Spleen (tissue), 11 donors: ENCODE measurements at regions not wholly inside any gene's neighbourhood (a gene's known extent, or its start where the extent isn't known, plus 50 kb on each side); places are given as distances from the start of the nearest gene placed in this dataset.
"Not testable (repeated sequence)": the region's sequence is repeated elsewhere in the genome, so short reads cannot be mapped to it uniquely, and the experiment has no call there.

ENCODE experiments used
- DNase-seq: peaks from one replicate; pipeline ENCODE4 v3.0.0-alpha.2; 2020
- H3K27ac ChIP-seq, 8 donors: fragments of 200-600 bp; sonication (generic) in 7 of 8; 1 replicate in 4 of 8; 2 replicates in 4 of 8; pipeline versions ENCODE4 v1.5.0 to v1.8.0; 2016 to 2021; ENCODE audit warnings: inconsistent platforms in 4 of 8, mild to moderate bottlenecking in 4 of 8, moderate library complexity in 1 of 8
- H3K27me3 ChIP-seq, 7 donors: fragments of 200-600 bp; sonication (generic) in 6 of 7; replicated peaks in 1 of 7; 1 replicate in 4 of 7; 2 replicates in 3 of 7; pipeline versions ENCODE4 v1.5.0 to v1.8.0; 2016 to 2021; ENCODE audit warnings: inconsistent platforms in 3 of 7, mild to moderate bottlenecking in 1 of 7
- H3K36me3 ChIP-seq, 6 donors: fragments of 200-600 bp; sonication (generic) in 5 of 6; 1 replicate in 4 of 6; 2 replicates in 2 of 6; pipeline versions ENCODE4 v1.5.0 to v1.8.0; 2016 to 2021; ENCODE audit warnings: inconsistent platforms in 2 of 6
- H3K4me1 ChIP-seq, 6 donors: fragments of 200-600 bp; sonication (generic) in 5 of 6; 1 replicate in 3 of 6; 2 replicates in 3 of 6; pipeline versions ENCODE4 v1.5.0 to v1.8.0; 2016 to 2021; ENCODE audit warnings: inconsistent platforms in 3 of 6
- H3K4me3 ChIP-seq, 8 donors: fragments of 200-600 bp; sonication (generic) in 7 of 8; 1 replicate in 4 of 8; 2 replicates in 4 of 8; pipeline versions ENCODE4 v1.5.0 to v1.8.0; 2016 to 2021; ENCODE audit warnings: inconsistent platforms in 4 of 8, mild to moderate bottlenecking in 4 of 8, moderate library complexity in 2 of 8
- H3K9me3 ChIP-seq, 8 donors: fragments of 200-600 bp; sonication (generic) in 7 of 8; 1 replicate in 4 of 8; 2 replicates in 4 of 8; pipeline versions ENCODE4 v1.5.0 to v1.8.0; 2016 to 2021; ENCODE audit warnings: inconsistent platforms in 4 of 8
- POLR2A ChIP-seq, 3 donors: fragments of 450-650 bp; IDR thresholded peaks; one replicate each; pipeline ENCODE4 v1.5.1; 2017; ENCODE audit warnings: antibody characterized with exemption in 3 of 3, mild to moderate bottlenecking in 1 of 3
- POLR2AphosphoS5 ChIP-seq, 3 donors: sonication (generic); formaldehyde crosslinking; IDR thresholded peaks; one replicate each; pipeline ENCODE4 v1.5.1; 2017; ENCODE audit warnings: antibody characterized with exemption in 3 of 3
- WGBS, 5 donors: extraction: QIAGEN DNeasy Blood & Tissue Kit in 3 of 5; methylation state at CpG; one replicate each; pipeline versions ENCODE4 v1.1.5 to v1.1.7; 2013 to 2018; 5-methylcytosine and 5-hydroxymethylcytosine counted together
- intact Hi-C: fragments of 100-400 bp; cut with DNase I; formaldehyde crosslinking; loops from one replicate; pipeline ENCODE4 v1.15.0; 2023; ENCODE audit warnings: low total_unique reads
- TF ChIP-seq, protein P1 (sequence below), 11 experiments: fragments of 200-600 bp in 7 of 11; fragments of 450-650 bp in 4 of 11; sonication (generic) in 4 of 11; IDR thresholded peaks in 8 of 11; conservative IDR thresholded peaks in 3 of 11; 1 replicate in 7 of 11; 2 replicates in 4 of 11; pipeline versions ENCODE4 v1.4.0 to v1.8.0; 2016 to 2021; ENCODE audit warnings: antibody characterized with exemption in 11 of 11, inconsistent platforms in 4 of 11, mild to moderate bottlenecking in 1 of 11
- donor health status: healthy with polysubstance abuse.
- donor health status: DM: no; HTN: no; CAD: no; lungs with moderate emphysema.
- donor health status: DM: no; HTN: no; CAD: no.
- donor health status: Bipolar disorder and iron deficiency.
- donor health status: healthy.
- donor health status: DM: no; HTN: no; CAD: no.
- donor health status: DM: yes; HTN: yes; CAD: no.

DNA sequence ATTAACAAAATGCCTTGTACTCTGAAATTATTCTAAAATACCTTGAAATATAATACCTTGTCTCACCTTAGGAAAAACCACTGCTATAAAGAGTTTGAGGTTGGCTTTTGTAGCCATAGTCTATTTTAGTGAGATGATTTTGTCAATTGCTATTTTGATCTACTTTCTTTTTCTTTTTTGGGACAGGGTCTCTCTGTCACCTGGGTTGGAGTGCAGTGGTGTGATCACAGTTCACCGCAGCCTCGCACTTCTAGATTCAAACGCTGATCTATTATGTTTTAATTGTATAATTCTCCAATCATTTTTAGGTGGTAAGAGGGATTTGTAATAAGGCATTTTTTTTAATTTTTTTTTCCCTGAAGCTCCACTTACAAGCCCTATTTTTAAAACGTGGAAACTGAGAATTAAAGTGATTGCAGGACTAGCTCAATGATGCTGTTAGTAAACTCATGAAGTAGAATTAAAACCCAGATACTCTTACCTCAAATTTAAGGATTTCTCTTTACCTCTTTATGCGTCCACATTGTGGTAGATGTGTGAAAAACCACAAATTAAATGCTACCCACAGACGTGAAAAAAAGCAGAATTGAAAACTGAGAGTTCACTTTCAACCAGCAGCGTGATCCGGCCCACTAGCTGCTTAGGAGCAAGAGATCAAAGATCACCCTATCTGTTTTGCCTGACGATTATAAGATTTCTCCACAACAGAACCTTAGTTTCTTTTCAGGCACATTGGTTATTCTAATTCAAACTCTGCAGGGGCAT lies 384.2 kb downstream of the CGGBP1 start:
- Histone ChIP-seq H3K27ac (no peak overlapping the region), H3K4me1 (no peaks in the 10 kb centered on the region), H3K27me3 (peaks cover 0 to 31% (median 0%) of the 10 kb centered on the region in 7 donors), H3K4me3 (no peak overlapping the region), H3K36me3 (no peaks in the 10 kb centered on the region), H3K9me3 (peaks cover 0 to 5% (median 0%) of the 10 kb centered on the region in 8 donors)
- 46 to 55% (median 54%) methylated on average over 9 of the region's 9 CpGs for WGBS, 5 donors
- no peak for TF ChIP-seq POLR2AphosphoS5 (IDR thresholded peaks at IDR 0.05)
- no peak for TF ChIP-seq POLR2A (IDR thresholded peaks at IDR 0.05)
- TF ChIP-seq, protein P1, sequence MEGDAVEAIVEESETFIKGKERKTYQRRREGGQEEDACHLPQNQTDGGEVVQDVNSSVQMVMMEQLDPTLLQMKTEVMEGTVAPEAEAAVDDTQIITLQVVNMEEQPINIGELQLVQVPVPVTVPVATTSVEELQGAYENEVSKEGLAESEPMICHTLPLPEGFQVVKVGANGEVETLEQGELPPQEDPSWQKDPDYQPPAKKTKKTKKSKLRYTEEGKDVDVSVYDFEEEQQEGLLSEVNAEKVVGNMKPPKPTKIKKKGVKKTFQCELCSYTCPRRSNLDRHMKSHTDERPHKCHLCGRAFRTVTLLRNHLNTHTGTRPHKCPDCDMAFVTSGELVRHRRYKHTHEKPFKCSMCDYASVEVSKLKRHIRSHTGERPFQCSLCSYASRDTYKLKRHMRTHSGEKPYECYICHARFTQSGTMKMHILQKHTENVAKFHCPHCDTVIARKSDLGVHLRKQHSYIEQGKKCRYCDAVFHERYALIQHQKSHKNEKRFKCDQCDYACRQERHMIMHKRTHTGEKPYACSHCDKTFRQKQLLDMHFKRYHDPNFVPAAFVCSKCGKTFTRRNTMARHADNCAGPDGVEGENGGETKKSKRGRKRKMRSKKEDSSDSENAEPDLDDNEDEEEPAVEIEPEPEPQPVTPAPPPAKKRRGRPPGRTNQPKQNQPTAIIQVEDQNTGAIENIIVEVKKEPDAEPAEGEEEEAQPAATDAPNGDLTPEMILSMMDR (IDR thresholded peaks at IDR 0.05 in 8 of 11, conservative IDR thresholded peaks at IDR 0.05 in 3 of 11): no peak
- intact Hi-C loops: no loop called here
- no peak for DNase-seq

DNA sequence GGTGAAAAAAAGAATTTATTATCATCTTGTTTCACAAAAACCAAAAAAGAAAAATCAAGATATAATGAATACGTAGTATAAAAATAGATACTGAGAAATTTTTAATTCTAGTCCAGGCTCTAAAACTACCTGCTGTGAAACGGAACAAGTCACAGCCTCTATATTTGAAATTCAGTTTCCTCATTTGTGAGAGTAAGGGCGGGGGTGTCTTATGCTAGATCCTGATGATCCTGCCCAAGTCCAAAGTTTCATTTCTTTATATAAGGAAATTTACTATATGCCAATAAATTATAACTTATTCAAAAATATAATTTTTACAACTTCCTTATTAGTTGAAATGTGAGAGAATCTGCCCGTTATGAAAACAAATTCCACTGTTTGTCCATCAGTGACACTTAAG lies 385.7 kb downstream of the CGGBP1 start:
- Histone ChIP-seq H3K27me3 (peaks cover 0 to 25% (median 0%) of the 10 kb centered on the region in 7 donors), H3K4me1 (no peaks in the 10 kb centered on the region), H3K9me3 (no peaks in the 10 kb centered on the region), H3K27ac (no peak overlapping the region), H3K36me3 (no peaks in the 10 kb centered on the region), H3K4me3 (no peak overlapping the region)
- TF ChIP-seq POLR2A (IDR thresholded peaks at IDR 0.05): no peak
- TF ChIP-seq, protein P1 (IDR thresholded peaks at IDR 0.05 in 8 of 11, conservative IDR thresholded peaks at IDR 0.05 in 3 of 11): no peak
- TF ChIP-seq POLR2AphosphoS5 (IDR thresholded peaks at IDR 0.05): no peak
- intact Hi-C loops: no loop called here
- WGBS, 5 donors: 73 to 83% (median 76%) methylated on average over 4 of the region's 4 CpGs
- no peak for DNase-seq

DNA sequence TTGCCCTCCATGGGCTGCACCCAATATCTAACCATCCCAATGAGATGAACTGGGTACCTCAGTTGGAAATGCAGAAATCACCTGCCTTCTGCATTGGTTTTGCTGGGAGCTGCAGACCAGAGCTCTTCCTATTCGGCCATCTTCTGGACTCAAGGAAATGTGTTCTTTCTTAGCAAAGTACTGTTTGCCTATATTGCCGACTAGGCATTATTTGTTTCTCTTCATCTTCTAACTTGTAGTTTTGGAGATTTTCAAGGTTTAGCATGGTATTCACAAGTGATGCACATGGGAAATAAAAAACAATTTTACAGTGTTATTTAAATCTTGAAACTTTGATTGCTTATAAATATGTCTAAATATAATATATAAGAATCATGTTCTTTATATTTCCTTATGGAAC lies 377.8 kb upstream of the POU1F1 start:
- H3K36me3 ChIP-seq: no peaks in the 10 kb centered on the region
- no peaks in the 10 kb centered on the region for H3K4me1 ChIP-seq
- 85 to 96% (median 94%) methylated on average over 2 of the region's 2 CpGs for WGBS, 5 donors
- no peak for DNase-seq
- no peak overlapping the region for H3K27ac ChIP-seq
- TF ChIP-seq, protein P1 (IDR thresholded peaks at IDR 0.05 in 8 of 11, conservative IDR thresholded peaks at IDR 0.05 in 3 of 11): no peak
- intact Hi-C loops: no loop called here
- peaks cover 0 to 2% (median 0%) of the 10 kb centered on the region in 8 donors for H3K9me3 ChIP-seq
- no peak overlapping the region for H3K4me3 ChIP-seq
- peaks cover 0 to 17% (median 0%) of the 10 kb centered on the region in 7 donors for H3K27me3 ChIP-seq

DNA sequence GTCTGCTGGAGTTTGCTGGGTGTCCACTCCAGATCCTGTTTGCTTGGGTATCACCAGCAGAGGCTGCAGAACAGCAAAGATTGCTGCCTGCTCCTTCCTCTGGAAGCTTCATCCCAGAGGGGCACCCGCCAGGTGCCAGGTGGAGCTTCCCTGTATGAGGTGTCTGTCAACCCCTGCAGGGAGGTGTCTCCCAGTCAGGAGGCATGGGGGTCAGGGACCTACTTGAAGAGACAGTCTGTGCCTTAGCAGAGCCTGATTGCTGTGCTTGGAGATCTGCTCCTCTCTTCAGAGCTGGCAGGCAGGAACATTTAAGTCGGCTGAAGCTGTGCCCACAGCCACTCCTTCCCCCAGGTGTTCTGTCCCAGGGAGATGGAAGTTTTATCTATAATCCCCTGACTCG lies 376.8 kb upstream of the POU1F1 start:
- H3K4me1 ChIP-seq, H3K4me3 ChIP-seq, H3K27ac ChIP-seq, H3K9me3 ChIP-seq, intact Hi-C loops, H3K36me3 ChIP-seq: not testable (repeated sequence)
- DNase-seq: peak; percentile 44
- H3K27me3 ChIP-seq: peaks cover 0 to 17% (median 0%) of the 10 kb centered on the region in 7 donors
- WGBS, 5 donors: 70 to 90% (median 87%) methylated on average over 2 to 3 of the region's 3 CpGs
